Caco-2 (cell line): ENCODE measurements at regions not wholly inside any gene's neighbourhood (a gene's known extent, or its start where the extent isn't known, plus 50 kb on each side); places are given as distances from the start of the nearest gene placed in this dataset.

ENCODE experiments used
- BruUV-seq: library from RNA; stranded (reverse); fragments of 400-500 nt; replicated peaks from 2 replicates; lab custom pipeline; 2021; lab: Mats Ljungman, UMichigan
- CTCF ChIA-PET: fragments of 300-600 bp; sonication (Branson Sonifier 250); formaldehyde crosslinking; loops from one replicate; lab custom pipeline; 2022; ENCODE audit warnings: antibody characterized with exemption; lab: Charles Lee
- POLR2A ChIA-PET: fragments of 300-600 bp; sonication (Branson Sonifier 250); formaldehyde crosslinking; loops from one replicate; lab custom pipeline; 2022; ENCODE audit warnings: antibody characterized with exemption; lab: Charles Lee
- DNase-seq, 2 experiments: peaks; one replicate each; pipeline versions ENCODE4 v3.0.0 to v3.0.0-alpha.2; 2020 to 2022
- H3K27me3 ChIP-seq: replicated peaks from 2 replicates; pipeline ENCODE4 v1.6.0; 2011; ENCODE audit warnings: low read length; ENCODE audit not compliant: control insufficient read depth, insufficient read depth
- H3K36me3 ChIP-seq: 2 replicates; pipeline ENCODE4 v1.5.1; 2011; ENCODE audit warnings: low read length; ENCODE audit not compliant: control insufficient read depth, insufficient read depth
- H3K4me1 ChIP-seq: fragments of 250-450 bp; sonication (Bioruptor Pico); 2 replicates; pipeline ENCODE4 v1.5.1; 2020; ENCODE audit warnings: mild to moderate bottlenecking
- H3K4me3 ChIP-seq: 2 replicates; pipeline ENCODE4 v1.5.1; 2011; ENCODE audit warnings: low read depth, mild to moderate bottlenecking, control low read depth, low read length
- H3K9me3 ChIP-seq: fragments of 250-450 bp; sonication (Bioruptor Pico); 2 replicates; pipeline ENCODE4 v1.5.1; 2020; ENCODE audit warnings: mild to moderate bottlenecking, moderate library complexity
- H3K27ac Mint-ChIP-seq: one replicate; pipeline ENCODE4 v1.8.0; 2022; ENCODE audit warnings: mixed read lengths; ENCODE audit not compliant: unreplicated experiment
- H3K27me3 Mint-ChIP-seq: one replicate; pipeline ENCODE4 v1.8.0; 2022; ENCODE audit warnings: mixed read lengths; ENCODE audit not compliant: insufficient read depth, unreplicated experiment
- H3K36me3 Mint-ChIP-seq: one replicate; pipeline ENCODE4 v1.8.0; 2022; ENCODE audit warnings: mild to moderate bottlenecking, mixed read lengths; ENCODE audit not compliant: insufficient read depth, unreplicated experiment
- H3K4me1 Mint-ChIP-seq: one replicate; pipeline ENCODE4 v1.8.0; 2022; ENCODE audit warnings: low read depth, mixed read lengths; ENCODE audit not compliant: unreplicated experiment
- H3K4me3 Mint-ChIP-seq: one replicate; pipeline ENCODE4 v1.8.0; 2022; ENCODE audit warnings: mild to moderate bottlenecking, moderate library complexity, mixed read lengths; ENCODE audit not compliant: unreplicated experiment
- H3K9me3 Mint-ChIP-seq: one replicate; pipeline ENCODE4 v1.8.0; 2022; ENCODE audit warnings: mixed read lengths; ENCODE audit not compliant: unreplicated experiment
- CTCF ChIP-seq, 2 experiments: fragments of 200-600 bp in 1 of 2; IDR thresholded peaks; 1 replicate in 1 of 2; 2 replicates in 1 of 2; pipeline versions ENCODE4 v1.5.1 to v1.8.0; 2011 to 2022; ENCODE audit warnings: antibody characterized with exemption in 1 of 2, control low read depth in 1 of 2, inconsistent platforms in 1 of 2, low read depth in 1 of 2, low read length in 1 of 2, mild to moderate bottlenecking in 1 of 2, moderate library complexity in 1 of 2; ENCODE audit not compliant: insufficient read depth in 1 of 2, severe bottlenecking in 1 of 2, unreplicated experiment in 1 of 2
- intact Hi-C: fragments of 100-400 bp; cut with micrococcal nuclease; formaldehyde crosslinking; loops from one replicate; pipeline ENCODE4 v1.10.0; 2022; ENCODE audit not compliant: unreplicated experiment

- H3K36me3 Mint-ChIP-seq = no peaks in the 10 kb centered on the region
- no peak overlapping the region for H3K4me3 Mint-ChIP-seq
- BruUV-seq = no TSS peak
- ChIA-PET CTCF (no interaction called here), POLR2A (no interaction called here)
- H3K9me3 Mint-ChIP-seq = no peaks in the 10 kb centered on the region
- no peaks in the 10 kb centered on the region for H3K4me1 Mint-ChIP-seq
- Histone ChIP-seq H3K9me3 (no peaks in the 10 kb centered on the region), H3K4me1 (no peaks in the 10 kb centered on the region), H3K36me3 (no peaks in the 10 kb centered on the region), H3K27me3 (no peaks in the 10 kb centered on the region), H3K4me3 (no peak overlapping the region)
- no peaks in the 10 kb centered on the region for H3K27me3 Mint-ChIP-seq
- DNase-seq = no peak
- H3K27ac Mint-ChIP-seq = no peak overlapping the region
- intact Hi-C loops = no loop called here
- TF ChIP-seq CTCF (IDR thresholded peaks at IDR 0.05; ENCODE audit: insufficient read depth in 1 of 2, low read depth in 1 of 2, low read length in 1 of 2, severe bottlenecking in 1 of 2, unreplicated experiment in 1 of 2) = no peak
Observed at GRCh38 chr9:14007190-14007769, 306.7 kb downstream of the NFIB start.

- Mint-ChIP-seq H3K27ac (no peak overlapping the region), H3K4me1 (no peaks in the 10 kb centered on the region), H3K27me3 (no peaks in the 10 kb centered on the region), H3K9me3 (no peaks in the 10 kb centered on the region), H3K4me3 (no peak overlapping the region), H3K36me3 (no peaks in the 10 kb centered on the region)
- Histone ChIP-seq H3K27me3 (no peaks in the 10 kb centered on the region), H3K36me3 (no peaks in the 10 kb centered on the region), H3K4me1 (no peaks in the 10 kb centered on the region), H3K4me3 (no peak overlapping the region), H3K9me3 (no peaks in the 10 kb centered on the region)
- no peak for TF ChIP-seq CTCF (IDR thresholded peaks at IDR 0.05; ENCODE audit: insufficient read depth in 1 of 2, low read depth in 1 of 2, low read length in 1 of 2, severe bottlenecking in 1 of 2, unreplicated experiment in 1 of 2)
- BruUV-seq = no TSS peak
- no peak for DNase-seq
- intact Hi-C loops = no loop called here
- ChIA-PET POLR2A (no interaction called here), CTCF (no interaction called here)
Observed at GRCh38 chr9:14006386-14007187, 307.4 kb downstream of the NFIB start.

GRCh38 chr9:14004110-14004509 is 309.8 kb downstream of the NFIB start:
- no peaks in the 10 kb centered on the region for H3K9me3 Mint-ChIP-seq
- no peaks in the 10 kb centered on the region for H3K27me3 Mint-ChIP-seq
- Histone ChIP-seq H3K4me3 (no peak overlapping the region), H3K9me3 (no peaks in the 10 kb centered on the region), H3K36me3 (no peaks in the 10 kb centered on the region), H3K4me1 (no peaks in the 10 kb centered on the region), H3K27me3 (no peaks in the 10 kb centered on the region)
- DNase-seq = no peak
- no peak overlapping the region for H3K27ac Mint-ChIP-seq
- intact Hi-C loops = no loop called here
- no peaks in the 10 kb centered on the region for H3K36me3 Mint-ChIP-seq
- CTCF ChIA-PET = no interaction called here
- H3K4me3 Mint-ChIP-seq = no peak overlapping the region
- POLR2A ChIA-PET = no interaction called here
- no TSS peak for BruUV-seq
- H3K4me1 Mint-ChIP-seq = no peaks in the 10 kb centered on the region
- no peak for TF ChIP-seq CTCF (IDR thresholded peaks at IDR 0.05; ENCODE audit: insufficient read depth in 1 of 2, low read depth in 1 of 2, low read length in 1 of 2, severe bottlenecking in 1 of 2, unreplicated experiment in 1 of 2)
